Esophagus squamous epithelium (tissue), 5 donors: ENCODE measurements at regions not wholly inside any gene's neighbourhood (a gene's known extent, or its start where the extent isn't known, plus 50 kb on each side); places are given as distances from the start of the nearest gene placed in this dataset.

ENCODE experiments used
- DNase-seq: peaks from one replicate; lab custom pipeline; 2025; lab: John Stamatoyannopoulos, UW
- H3K27ac ChIP-seq, 4 donors: fragments of 200-600 bp; sonication (generic); one replicate each; pipeline ENCODE4 v1.5.1; 2016 to 2019; ENCODE audit warnings: mild to moderate bottlenecking in 1 of 4
- H3K27me3 ChIP-seq, 4 donors: fragments of 200-600 bp; sonication (generic); 1 replicate in 3 of 4; 2 replicates in 1 of 4; pipeline versions ENCODE4 v1.5.1 to v1.6.0; 2017 to 2021; ENCODE audit warnings: antibody characterized with exemption in 1 of 4
- H3K36me3 ChIP-seq, 3 donors: fragments of 200-600 bp; sonication (generic); one replicate each; pipeline ENCODE4 v1.5.1; 2016 to 2019
- H3K4me1 ChIP-seq, 3 donors: fragments of 200-600 bp; sonication (generic); one replicate each; pipeline ENCODE4 v1.5.1; 2017 to 2019
- H3K4me3 ChIP-seq, 4 donors: fragments of 200-600 bp; sonication (generic); 1 replicate in 3 of 4; 2 replicates in 1 of 4; pipeline ENCODE4 v1.5.1; 2016 to 2019; ENCODE audit warnings: mild to moderate bottlenecking in 2 of 4, moderate library complexity in 1 of 4
- H3K9me3 ChIP-seq, 3 donors: fragments of 200-600 bp; sonication (generic); one replicate each; pipeline ENCODE4 v1.5.1; 2016 to 2019
- POLR2A ChIP-seq, 4 donors: fragments of 450-650 bp; IDR thresholded peaks; one replicate each; pipeline ENCODE4 v1.6.1; 2017; ENCODE audit warnings: antibody characterized with exemption in 4 of 4, mild to moderate bottlenecking in 4 of 4, moderate library complexity in 3 of 4
- WGBS, 2 donors: methylation state at CpG; one replicate each; pipeline ENCODE4 v1.1.5; 2018; 5-methylcytosine and 5-hydroxymethylcytosine counted together
- intact Hi-C: fragments of 100-400 bp; cut with DNase I; formaldehyde crosslinking; loops from one replicate; pipeline ENCODE4 v1.15.0; 2022
- TF ChIP-seq, protein P1 (sequence below), 6 experiments: fragments of 450-650 bp in 4 of 6; fragments of 200-600 bp in 2 of 6; sonication (generic) in 2 of 6; IDR thresholded peaks; one replicate each; pipeline ENCODE4 v1.5.1; 2016 to 2019; ENCODE audit warnings: antibody characterized with exemption in 6 of 6, mild to moderate bottlenecking in 4 of 6, moderate library complexity in 4 of 6
- donor health status: DM: yes; HTN: yes; CAD: no.

DNA sequence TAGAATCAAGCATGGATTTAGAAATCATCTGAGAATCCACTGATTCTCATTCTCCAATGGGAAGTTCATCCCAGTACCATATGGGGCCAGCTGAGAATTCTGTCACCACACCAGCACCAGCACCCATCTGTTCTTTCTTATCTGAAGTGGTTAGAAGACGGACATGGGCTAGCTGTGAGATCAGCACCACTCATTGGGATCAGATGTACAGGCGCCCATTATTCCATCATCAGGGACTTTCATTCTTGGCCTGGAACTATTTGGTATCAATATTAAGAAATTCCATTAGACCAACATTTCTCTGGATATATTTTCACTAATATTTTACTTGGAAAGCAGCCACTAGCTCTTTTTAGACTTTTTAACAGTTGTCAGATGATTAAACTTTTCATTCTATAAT lies 185.9 kb upstream of the LINC00305 start:
- no peak for DNase-seq
- no peaks in the 10 kb centered on the region for H3K4me1 ChIP-seq
- H3K4me3 ChIP-seq, result no peak overlapping the region
- H3K27me3 ChIP-seq, result no peaks in the 10 kb centered on the region
- no peaks in the 10 kb centered on the region for H3K9me3 ChIP-seq
- TF ChIP-seq, protein P1, sequence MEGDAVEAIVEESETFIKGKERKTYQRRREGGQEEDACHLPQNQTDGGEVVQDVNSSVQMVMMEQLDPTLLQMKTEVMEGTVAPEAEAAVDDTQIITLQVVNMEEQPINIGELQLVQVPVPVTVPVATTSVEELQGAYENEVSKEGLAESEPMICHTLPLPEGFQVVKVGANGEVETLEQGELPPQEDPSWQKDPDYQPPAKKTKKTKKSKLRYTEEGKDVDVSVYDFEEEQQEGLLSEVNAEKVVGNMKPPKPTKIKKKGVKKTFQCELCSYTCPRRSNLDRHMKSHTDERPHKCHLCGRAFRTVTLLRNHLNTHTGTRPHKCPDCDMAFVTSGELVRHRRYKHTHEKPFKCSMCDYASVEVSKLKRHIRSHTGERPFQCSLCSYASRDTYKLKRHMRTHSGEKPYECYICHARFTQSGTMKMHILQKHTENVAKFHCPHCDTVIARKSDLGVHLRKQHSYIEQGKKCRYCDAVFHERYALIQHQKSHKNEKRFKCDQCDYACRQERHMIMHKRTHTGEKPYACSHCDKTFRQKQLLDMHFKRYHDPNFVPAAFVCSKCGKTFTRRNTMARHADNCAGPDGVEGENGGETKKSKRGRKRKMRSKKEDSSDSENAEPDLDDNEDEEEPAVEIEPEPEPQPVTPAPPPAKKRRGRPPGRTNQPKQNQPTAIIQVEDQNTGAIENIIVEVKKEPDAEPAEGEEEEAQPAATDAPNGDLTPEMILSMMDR (IDR thresholded peaks at IDR 0.05), result no peak
- no peak for TF ChIP-seq POLR2A (IDR thresholded peaks at IDR 0.05)
- no peak overlapping the region for H3K27ac ChIP-seq
- intact Hi-C loops, result no loop called here
- H3K36me3 ChIP-seq, result no peaks in the 10 kb centered on the region
- 46 to 67% methylated on average over 2 of the region's 2 CpGs for WGBS, 2 donors

DNA sequence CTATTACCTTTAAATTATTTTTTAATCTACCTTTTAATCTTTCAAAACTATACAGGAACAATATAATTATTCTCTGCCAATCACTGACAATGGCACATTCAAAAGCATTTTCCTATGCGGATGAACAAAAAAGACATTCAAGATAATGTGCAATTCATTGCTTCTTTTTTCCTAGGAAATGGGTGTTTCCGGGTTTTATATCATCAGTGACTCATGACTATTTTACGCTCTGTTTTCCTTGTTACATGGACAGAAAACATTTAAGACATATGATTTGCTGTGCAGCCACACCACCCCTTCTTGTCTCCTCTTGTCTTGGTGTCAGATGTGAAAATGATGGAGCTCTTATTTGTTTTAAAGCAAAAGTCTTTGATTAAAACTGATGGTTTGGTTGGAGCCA lies 184.7 kb upstream of the LINC00305 start:
- TF ChIP-seq, protein P1 (IDR thresholded peaks at IDR 0.05), result no peak
- no peak for TF ChIP-seq POLR2A (IDR thresholded peaks at IDR 0.05)
- intact Hi-C loops, result no loop called here
- H3K27ac ChIP-seq, result no peak overlapping the region
- H3K4me1 ChIP-seq, result no peaks in the 10 kb centered on the region
- no peaks in the 10 kb centered on the region for H3K27me3 ChIP-seq
- DNase-seq, result no peak
- no peak overlapping the region for H3K4me3 ChIP-seq
- H3K9me3 ChIP-seq, result no peaks in the 10 kb centered on the region
- no peaks in the 10 kb centered on the region for H3K36me3 ChIP-seq
- 49 to 53% methylated on average over 3 of the region's 3 CpGs for WGBS, 2 donors

DNA sequence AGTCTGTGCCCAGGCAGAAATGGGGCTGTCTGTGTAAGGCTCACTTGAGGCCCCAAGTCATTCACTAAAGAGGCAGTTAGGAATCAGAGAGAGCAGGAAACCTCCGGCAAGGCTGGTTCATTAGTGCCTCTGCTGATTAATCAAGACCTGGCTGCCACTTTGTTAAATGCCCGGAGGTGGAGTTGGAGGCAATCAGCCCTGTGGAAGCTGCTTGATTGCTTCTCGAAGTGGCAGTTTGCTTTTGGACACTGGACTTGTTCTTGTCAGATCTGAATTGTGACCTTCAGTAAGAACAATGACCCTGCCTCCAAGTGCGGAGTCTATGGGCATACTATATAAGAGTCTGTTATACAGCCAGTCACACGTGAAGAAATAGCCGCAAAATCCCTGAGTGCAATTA lies 183.9 kb upstream of the LINC00305 start:
- Histone ChIP-seq H3K4me3 (no peak overlapping the region), H3K27ac (peak overlapping the region in 2 of 4 donors; percentile 4 to 9), H3K4me1 (no peaks in the 10 kb centered on the region), H3K9me3 (no peaks in the 10 kb centered on the region), H3K36me3 (no peaks in the 10 kb centered on the region), H3K27me3 (no peaks in the 10 kb centered on the region)
- WGBS, 2 donors, result 79 to 86% methylated on average over 4 to 6 of the region's 6 CpGs
- TF ChIP-seq POLR2A (IDR thresholded peaks at IDR 0.05), result no peak
- no peak for DNase-seq
- intact Hi-C loops, result no loop called here

DNA sequence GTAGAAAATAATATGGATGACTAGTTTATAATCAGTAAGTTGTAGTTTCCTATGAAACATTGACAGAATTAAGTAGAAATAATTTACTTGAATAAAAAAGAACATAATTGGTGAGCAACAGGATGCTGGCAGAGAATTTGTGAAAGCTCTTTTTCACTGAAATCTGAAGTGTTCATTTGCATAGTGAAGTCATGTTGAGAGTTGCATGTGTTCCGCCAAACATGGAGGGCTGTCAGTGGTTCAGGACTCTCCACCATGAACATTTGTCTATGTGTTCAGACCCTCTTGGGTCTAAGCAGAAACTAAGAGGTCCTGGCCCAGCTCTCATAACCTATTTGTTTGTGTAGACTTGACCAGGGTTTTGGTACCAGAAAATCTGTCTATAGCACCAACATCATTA lies 182.5 kb upstream of the LINC00305 start:
- intact Hi-C loops, result no loop called here
- 86 to 93% methylated on average over 1 of the region's 1 CpG for WGBS, 2 donors
- no peaks in the 10 kb centered on the region for H3K4me1 ChIP-seq
- H3K9me3 ChIP-seq, result no peaks in the 10 kb centered on the region
- no peaks in the 10 kb centered on the region for H3K36me3 ChIP-seq
- no peak overlapping the region for H3K27ac ChIP-seq
- TF ChIP-seq, protein P1 (IDR thresholded peaks at IDR 0.05), result no peak
- TF ChIP-seq POLR2A (IDR thresholded peaks at IDR 0.05), result no peak
- no peaks in the 10 kb centered on the region for H3K27me3 ChIP-seq
- DNase-seq, result no peak
- no peak overlapping the region for H3K4me3 ChIP-seq

DNA sequence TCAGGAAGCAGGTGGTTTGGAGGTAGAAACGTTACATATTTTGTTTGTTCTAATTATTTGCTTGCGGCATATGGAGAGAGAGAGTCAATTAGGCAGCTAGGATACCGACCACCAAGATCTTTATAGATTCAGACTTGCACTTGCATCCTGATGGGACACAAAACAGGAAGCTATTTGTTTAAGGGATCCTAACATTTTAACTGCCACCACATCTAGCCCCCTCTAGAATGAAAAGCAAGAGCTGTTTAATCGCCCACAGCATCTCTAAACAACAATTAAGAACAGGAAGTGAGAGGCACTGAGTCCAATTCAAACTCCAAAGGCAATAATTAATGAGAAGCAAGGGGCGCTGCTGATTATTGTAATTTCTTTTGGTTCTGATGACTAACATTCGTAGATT lies 182.0 kb upstream of the LINC00305 start:
- Histone ChIP-seq H3K27ac (no peak overlapping the region), H3K4me1 (no peaks in the 10 kb centered on the region), H3K9me3 (no peaks in the 10 kb centered on the region), H3K27me3 (no peaks in the 10 kb centered on the region), H3K36me3 (no peaks in the 10 kb centered on the region), H3K4me3 (no peak overlapping the region)
- TF ChIP-seq POLR2A (IDR thresholded peaks at IDR 0.05), result no peak
- TF ChIP-seq, protein P1 (IDR thresholded peaks at IDR 0.05), result no peak
- intact Hi-C loops, result no loop called here
- no peak for DNase-seq
- WGBS, 2 donors, result 55 to 60% methylated on average over 6 of the region's 6 CpGs

DNA sequence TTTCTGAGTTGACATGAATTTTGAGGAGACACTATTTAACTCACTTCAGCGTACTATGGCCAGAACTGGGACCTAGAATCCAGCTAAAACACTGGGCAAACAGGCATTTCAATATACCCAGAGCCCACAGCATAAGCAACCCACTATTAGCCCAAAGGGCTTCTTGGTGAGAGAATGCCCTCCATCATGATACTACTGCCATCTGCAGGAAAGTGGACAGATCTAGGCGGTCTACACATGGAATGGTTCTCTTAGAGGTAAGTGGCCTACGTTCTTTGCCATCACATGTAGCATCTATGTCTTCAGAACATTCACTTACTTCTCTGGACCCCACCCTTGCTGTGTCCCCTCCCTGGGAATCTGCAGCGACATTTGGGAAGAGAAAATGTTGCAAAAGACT lies 181.3 kb upstream of the LINC00305 start:
- Histone ChIP-seq H3K4me1 (no peaks in the 10 kb centered on the region), H3K9me3 (no peaks in the 10 kb centered on the region), H3K27me3 (no peaks in the 10 kb centered on the region), H3K36me3 (no peaks in the 10 kb centered on the region), H3K27ac (no peak overlapping the region), H3K4me3 (no peak overlapping the region)
- no peak for DNase-seq
- intact Hi-C loops, result no loop called here
- WGBS, 2 donors, result 59 to 75% methylated on average over 4 of the region's 4 CpGs
- no peak for TF ChIP-seq POLR2A (IDR thresholded peaks at IDR 0.05)
- TF ChIP-seq, protein P1 (IDR thresholded peaks at IDR 0.05), result no peak
